Activated CD4-positive, alpha-beta T cell treated with anti-CD3 and anti-CD28 coated beads, Interleukin-2, amount 10 ng/mL, durations not matched to agents 7 days and 5 days (primary cell): ENCODE measurements at regions not wholly inside any gene's neighbourhood (a gene's known extent, or its start where the extent isn't known, plus 50 kb on each side); places are given as distances from the start of the nearest gene placed in this dataset.

ENCODE experiments used
- CTCF ChIA-PET: fragments of 350-600 bp; sonication (Branson Sonifier 250); formaldehyde crosslinking; loops from one replicate; lab custom pipeline; 2021; ENCODE audit warnings: antibody characterized with exemption; lab: Charles Lee
- POLR2A ChIA-PET: fragments of 350-600 bp; sonication (Branson Sonifier 250); formaldehyde crosslinking; loops from one replicate; lab custom pipeline; 2021; ENCODE audit warnings: antibody characterized with exemption; lab: Charles Lee
- DNase-seq: peaks from one replicate; pipeline ENCODE4 v3.0.0-alpha.2; 2020
- H3K27ac Mint-ChIP-seq: one replicate; pipeline ENCODE4 v1.8.0; 2021; ENCODE audit warnings: mild to moderate bottlenecking, moderate library complexity, mixed read lengths
- H3K27me3 Mint-ChIP-seq: one replicate; pipeline ENCODE4 v1.8.0; 2021; ENCODE audit warnings: mixed read lengths
- H3K36me3 Mint-ChIP-seq: one replicate; pipeline ENCODE4 v1.8.0; 2021; ENCODE audit warnings: low read depth, mixed read lengths
- H3K4me1 Mint-ChIP-seq: one replicate; pipeline ENCODE4 v1.8.0; 2021; ENCODE audit warnings: mixed read lengths
- H3K4me3 Mint-ChIP-seq: one replicate; pipeline ENCODE4 v1.8.0; 2021; ENCODE audit warnings: mild to moderate bottlenecking, moderate library complexity, mixed read lengths
- H3K9me3 Mint-ChIP-seq: one replicate; pipeline ENCODE4 v1.8.0; 2021; ENCODE audit warnings: mixed read lengths

DNA sequence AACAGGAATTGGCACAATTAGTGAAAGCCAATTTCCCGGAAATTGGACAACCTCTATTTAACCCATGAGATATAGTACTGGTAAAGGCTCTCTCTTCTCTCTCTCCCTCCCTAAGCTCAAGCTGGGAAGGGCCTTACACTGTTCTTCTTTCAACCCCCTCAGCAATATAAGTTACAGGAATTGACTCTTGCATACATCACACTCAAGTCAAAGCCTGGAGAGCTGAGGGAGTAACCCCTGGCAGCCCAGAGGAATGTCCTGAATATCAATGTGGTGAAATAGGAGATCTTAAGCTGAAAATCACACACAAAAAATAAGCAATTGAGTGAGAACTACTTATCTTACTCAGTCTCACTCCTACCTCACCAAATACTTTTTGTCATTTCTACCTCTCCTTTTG lies 186.9 kb upstream of the SPOCK3 start:
- Mint-ChIP-seq H3K4me1 (no peaks in the 10 kb centered on the region), H3K27me3 (no peaks in the 10 kb centered on the region), H3K27ac (no peak overlapping the region), H3K9me3 (peaks cover 2% of the 10 kb centered on the region), H3K36me3 (no peaks in the 10 kb centered on the region), H3K4me3 (no peak overlapping the region)
- no peak for DNase-seq
- ChIA-PET CTCF (no interaction called here), POLR2A (no interaction called here)

DNA sequence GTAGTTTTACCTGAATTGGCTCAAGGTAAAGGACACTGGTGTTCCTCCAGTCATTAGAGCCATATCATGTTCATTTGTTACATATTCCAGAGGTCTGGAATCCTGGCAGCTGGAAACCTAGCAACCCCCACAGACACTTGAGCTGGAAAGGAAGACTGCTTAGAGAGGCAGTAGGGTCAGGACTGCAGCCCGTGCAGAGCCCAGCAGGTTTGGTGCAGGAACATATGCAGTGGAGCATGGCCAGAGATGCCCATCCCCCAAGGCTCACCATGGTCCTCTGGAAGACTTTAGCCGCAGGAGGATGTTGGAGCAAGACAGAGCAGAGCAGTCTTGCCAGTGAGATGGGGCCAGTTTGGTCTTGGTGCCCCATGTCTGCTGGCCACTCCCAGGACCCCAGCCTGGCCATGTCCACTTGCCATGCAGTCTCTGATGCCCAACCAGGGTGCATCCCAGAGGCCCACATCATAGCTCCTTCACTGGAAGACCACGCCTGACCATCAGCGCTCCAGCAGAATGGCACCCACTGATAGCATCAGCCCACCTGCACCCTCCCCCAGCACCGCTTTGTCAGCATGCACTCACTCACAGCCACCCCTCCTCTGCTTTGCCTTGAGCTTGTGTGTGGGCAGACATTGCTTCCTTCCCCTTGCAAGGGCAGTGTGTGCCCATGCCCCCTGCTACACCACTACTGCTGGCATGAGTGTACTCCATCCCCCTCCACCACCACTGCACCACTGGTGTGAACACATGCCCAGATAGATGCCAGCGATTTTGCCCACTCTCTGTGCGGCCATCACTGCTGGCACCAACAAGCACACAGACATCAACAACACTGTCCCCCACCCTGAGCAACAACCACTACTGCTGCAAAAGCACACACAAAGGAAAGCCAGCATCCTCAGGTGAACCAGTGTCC lies 190.3 kb upstream of the SPOCK3 start:
- DNase-seq = no peak
- Mint-ChIP-seq H3K27me3 (no peaks in the 10 kb centered on the region), H3K36me3 (no peaks in the 10 kb centered on the region), H3K4me3 (no peak overlapping the region), H3K9me3 (peaks cover 2% of the 10 kb centered on the region), H3K27ac (no peak overlapping the region), H3K4me1 (no peaks in the 10 kb centered on the region)
- CTCF ChIA-PET = no interaction called here
- POLR2A ChIA-PET = no interaction called here

DNA sequence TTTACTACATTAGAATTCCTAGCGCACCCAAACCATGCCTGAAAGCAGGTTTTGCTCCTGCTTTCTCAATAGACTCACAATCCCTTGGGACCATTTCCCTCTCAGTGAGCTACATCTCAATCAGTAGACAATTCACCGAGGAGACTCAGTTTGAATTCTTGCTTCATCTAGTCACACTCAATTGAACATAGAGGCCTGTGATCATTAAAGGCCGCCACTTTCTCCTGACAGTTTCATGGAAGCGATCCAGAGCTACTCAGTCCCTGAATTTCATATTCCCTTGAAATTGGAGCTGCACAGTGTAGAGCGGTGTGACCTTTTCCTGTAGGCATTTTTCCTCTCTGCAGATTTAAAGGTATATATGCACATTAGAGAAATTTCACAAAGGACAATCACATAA lies 193.9 kb upstream of the SPOCK3 start:
- ChIA-PET POLR2A (no interaction called here), CTCF (no interaction called here)
- H3K9me3 Mint-ChIP-seq = peaks cover 2% of the 10 kb centered on the region
- H3K4me1 Mint-ChIP-seq = no peaks in the 10 kb centered on the region
- H3K4me3 Mint-ChIP-seq = no peak overlapping the region
- no peaks in the 10 kb centered on the region for H3K27me3 Mint-ChIP-seq
- H3K36me3 Mint-ChIP-seq = no peaks in the 10 kb centered on the region
- H3K27ac Mint-ChIP-seq = no peak overlapping the region
- no peak for DNase-seq

DNA sequence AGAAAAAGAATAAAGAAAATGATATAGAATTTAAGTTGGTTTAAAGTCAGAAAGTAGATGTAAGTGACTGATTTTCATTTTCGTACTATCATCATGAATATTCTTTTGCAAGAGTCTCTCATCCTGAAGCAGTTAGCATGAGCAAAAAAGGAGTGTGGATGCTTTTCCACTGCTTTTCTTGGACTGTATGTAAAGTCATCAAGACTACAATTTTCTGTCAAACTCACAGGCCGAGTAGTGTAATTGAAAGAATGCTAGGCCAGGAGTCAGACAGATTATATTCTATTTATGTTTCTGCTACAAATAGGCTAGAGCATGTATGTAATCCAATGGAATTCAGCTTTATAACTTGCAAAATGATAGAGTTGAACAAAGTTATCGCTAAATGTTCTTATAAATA lies 197.1 kb upstream of the SPOCK3 start:
- Mint-ChIP-seq H3K27ac (no peak overlapping the region), H3K4me3 (no peak overlapping the region), H3K9me3 (no peaks in the 10 kb centered on the region), H3K4me1 (no peaks in the 10 kb centered on the region), H3K27me3 (no peaks in the 10 kb centered on the region), H3K36me3 (no peaks in the 10 kb centered on the region)
- no peak for DNase-seq
- POLR2A ChIA-PET = no interaction called here
- CTCF ChIA-PET = no interaction called here

DNA sequence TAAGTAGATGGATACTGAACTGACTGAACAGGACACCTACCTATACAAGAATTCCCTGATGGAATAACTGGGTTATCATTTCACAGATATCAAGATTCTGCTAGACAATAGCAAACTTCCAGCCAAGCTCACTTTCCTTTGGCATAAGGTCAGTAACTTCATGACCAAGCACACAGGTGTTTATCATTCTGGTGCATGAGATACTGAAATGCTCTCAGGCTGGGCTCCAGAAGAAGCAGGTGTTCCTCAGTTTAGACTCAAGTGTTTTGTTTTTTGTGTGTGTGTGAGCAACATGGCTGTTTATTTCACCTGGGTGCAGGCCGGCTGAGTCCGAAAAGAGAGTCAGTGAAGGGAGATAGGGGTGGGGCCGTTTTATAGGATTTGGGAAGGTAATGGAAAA lies 201.5 kb upstream of the SPOCK3 start:
- CTCF ChIA-PET = no interaction called here
- Mint-ChIP-seq H3K27ac (no peak overlapping the region), H3K4me1 (no peaks in the 10 kb centered on the region)

DNA sequence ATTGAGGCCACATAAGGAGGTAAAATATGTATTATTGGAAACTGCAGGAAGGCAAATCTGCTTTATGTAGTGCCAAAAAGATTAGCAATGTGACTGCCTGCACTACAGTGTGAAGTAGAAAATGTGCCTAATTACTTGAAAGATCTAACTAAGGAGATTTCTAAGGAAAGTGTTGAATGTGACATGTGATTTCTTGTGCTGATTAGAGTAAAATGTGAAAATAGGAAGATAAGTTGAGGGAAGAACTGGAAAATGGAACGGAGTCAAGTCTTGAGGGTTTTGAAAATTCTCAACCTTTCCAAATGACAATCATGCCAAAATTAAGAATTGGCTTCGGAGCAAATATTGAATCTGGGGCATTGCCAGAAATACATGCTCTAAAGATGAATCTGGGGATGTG lies 209.5 kb upstream of the SPOCK3 start:
- no peaks in the 10 kb centered on the region for H3K27me3 Mint-ChIP-seq
- H3K4me1 Mint-ChIP-seq = no peaks in the 10 kb centered on the region
- ChIA-PET POLR2A (no interaction called here), CTCF (no interaction called here)
- H3K9me3 Mint-ChIP-seq = no peaks in the 10 kb centered on the region
- no peak overlapping the region for H3K27ac Mint-ChIP-seq
- no peak for DNase-seq
- no peak overlapping the region for H3K4me3 Mint-ChIP-seq
- no peaks in the 10 kb centered on the region for H3K36me3 Mint-ChIP-seq

More for the DNA sequence above, 201.5 kb upstream of the SPOCK3 start:
- Mint-ChIP-seq H3K9me3 (no peaks in the 10 kb centered on the region), H3K36me3 (no peaks in the 10 kb centered on the region), H3K27me3 (no peaks in the 10 kb centered on the region), H3K4me3 (no peak overlapping the region)
- POLR2A ChIA-PET = no interaction called here
- DNase-seq = no peak

DNA sequence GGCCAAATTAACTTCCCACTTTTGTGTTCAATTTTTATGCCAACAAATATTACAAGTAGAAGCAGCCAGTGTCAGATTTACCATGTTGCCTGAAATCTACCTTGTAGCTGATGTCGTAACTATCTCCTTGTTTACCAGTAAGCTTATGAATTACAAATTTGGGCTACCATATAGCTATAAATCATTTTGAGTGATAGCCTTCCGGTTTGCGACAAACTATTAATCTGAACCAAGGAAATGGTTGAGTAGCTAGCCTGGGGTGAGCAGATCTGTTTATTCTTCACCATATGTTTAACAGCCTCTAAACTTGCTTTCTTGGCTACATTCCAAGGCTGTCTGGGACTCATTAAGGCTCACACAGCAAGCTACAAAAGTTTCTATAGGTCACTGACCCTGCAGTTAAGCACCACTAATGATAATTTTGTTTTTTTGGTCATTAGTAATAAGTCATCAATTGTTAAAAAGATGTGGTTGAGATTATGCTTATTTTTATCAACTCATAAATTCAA lies 218.7 kb upstream of the SPOCK3 start:
- CTCF ChIA-PET = no interaction called here
- Mint-ChIP-seq H3K9me3 (no peaks in the 10 kb centered on the region), H3K4me3 (no peak overlapping the region), H3K27me3 (no peaks in the 10 kb centered on the region), H3K36me3 (no peaks in the 10 kb centered on the region), H3K27ac (no peak overlapping the region), H3K4me1 (no peaks in the 10 kb centered on the region)
- no peak for DNase-seq
- POLR2A ChIA-PET = no interaction called here

DNA sequence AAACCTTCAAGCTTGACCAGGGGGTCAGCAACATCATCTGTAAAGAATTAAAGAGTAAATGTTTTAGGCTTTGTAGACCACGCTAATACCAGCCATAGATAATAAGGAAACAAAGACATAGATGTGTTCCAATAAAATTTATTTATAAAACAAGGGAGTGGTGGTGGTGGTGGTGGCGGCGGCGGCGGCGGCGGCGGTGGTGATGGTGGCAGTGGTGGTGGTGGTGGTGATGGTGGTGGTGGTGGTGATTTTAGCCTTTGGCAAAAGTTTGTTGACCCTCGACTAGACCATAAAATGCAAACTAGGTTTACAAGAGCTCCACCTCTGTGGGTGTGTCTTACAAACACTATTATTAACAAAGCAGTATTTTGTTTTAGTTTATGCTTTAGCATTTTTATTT lies 222.3 kb upstream of the SPOCK3 start:
- H3K4me1 Mint-ChIP-seq = no peaks in the 10 kb centered on the region
- CTCF ChIA-PET = no interaction called here
- POLR2A ChIA-PET = no interaction called here

DNA sequence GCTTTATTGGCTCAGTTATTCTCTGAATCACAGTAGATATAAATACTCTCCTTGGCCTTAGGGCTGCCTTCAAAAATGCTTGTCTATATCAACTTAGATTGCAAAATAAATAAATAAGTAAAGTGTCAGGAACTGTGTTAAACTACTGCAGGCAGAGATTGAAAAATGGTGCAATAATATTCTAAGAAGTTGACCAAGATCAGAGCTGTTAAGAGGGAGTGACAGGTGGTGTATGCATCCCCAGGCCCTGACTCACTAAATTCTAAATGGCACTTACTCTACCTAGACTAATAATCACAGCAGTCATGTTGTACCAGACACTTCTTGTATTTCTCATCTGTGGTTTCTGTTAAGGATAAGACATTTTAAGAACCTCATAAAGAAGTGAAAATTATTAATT lies 235.1 kb upstream of the SPOCK3 start:
- Mint-ChIP-seq H3K4me1 (no peaks in the 10 kb centered on the region), H3K4me3 (no peak overlapping the region), H3K36me3 (no peaks in the 10 kb centered on the region), H3K27ac (no peak overlapping the region), H3K9me3 (no peaks in the 10 kb centered on the region), H3K27me3 (no peaks in the 10 kb centered on the region)
- DNase-seq = no peak
- ChIA-PET POLR2A (no interaction called here), CTCF (no interaction called here)

More for the DNA sequence above, 222.3 kb upstream of the SPOCK3 start:
- H3K9me3 Mint-ChIP-seq = no peaks in the 10 kb centered on the region
- no peak overlapping the region for H3K4me3 Mint-ChIP-seq
- H3K27me3 Mint-ChIP-seq = no peaks in the 10 kb centered on the region
- H3K36me3 Mint-ChIP-seq = no peaks in the 10 kb centered on the region
- no peak for DNase-seq
- H3K27ac Mint-ChIP-seq = no peak overlapping the region

DNA sequence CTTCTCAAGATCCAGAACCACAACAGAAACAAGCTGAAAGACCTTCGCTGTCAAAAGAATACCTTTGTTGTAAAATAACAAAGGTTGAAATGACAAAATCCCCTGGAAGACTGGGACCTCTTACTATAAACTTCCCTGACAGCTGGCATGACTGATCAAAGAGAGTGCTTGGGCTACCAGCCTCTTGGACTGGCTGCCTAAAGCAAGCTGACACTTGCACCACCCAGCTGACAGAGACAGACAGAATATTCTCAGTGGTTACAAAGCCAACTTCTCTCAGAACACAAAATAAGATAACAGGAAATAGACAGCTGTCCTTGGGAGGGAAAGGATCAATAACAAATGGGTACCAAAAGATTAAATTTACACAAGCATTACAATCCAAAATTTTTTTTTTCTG lies 241.7 kb upstream of the SPOCK3 start:
- Mint-ChIP-seq H3K9me3 (no peaks in the 10 kb centered on the region), H3K4me3 (no peak overlapping the region), H3K36me3 (no peaks in the 10 kb centered on the region), H3K27ac (no peak overlapping the region), H3K4me1 (no peaks in the 10 kb centered on the region), H3K27me3 (no peaks in the 10 kb centered on the region)
- ChIA-PET POLR2A (no interaction called here), CTCF (no interaction called here)
- DNase-seq = no peak

DNA sequence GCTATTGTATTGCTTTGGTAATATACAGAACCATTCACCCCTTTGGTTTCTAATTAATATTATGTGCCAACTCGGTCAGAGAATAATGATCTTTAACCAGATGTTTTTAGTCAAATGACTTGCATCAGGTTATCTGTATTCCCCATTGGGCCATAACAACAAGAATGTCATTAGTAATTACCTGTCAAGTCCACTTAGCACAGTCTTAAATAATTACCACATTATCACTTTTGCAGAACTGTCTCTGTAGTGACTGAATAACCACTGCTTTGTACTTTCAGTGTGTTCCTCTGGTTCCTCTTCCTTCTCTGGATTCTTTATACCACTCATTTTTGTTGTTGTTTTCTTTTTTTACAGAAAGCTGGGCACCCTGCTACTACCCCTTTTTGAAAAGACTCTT lies 257.7 kb upstream of the SPOCK3 start:
- H3K27me3 Mint-ChIP-seq = no peaks in the 10 kb centered on the region
- H3K4me1 Mint-ChIP-seq = no peaks in the 10 kb centered on the region
- no peak for DNase-seq
- no peaks in the 10 kb centered on the region for H3K36me3 Mint-ChIP-seq
- CTCF ChIA-PET = no interaction called here
- H3K4me3 Mint-ChIP-seq = no peak overlapping the region
- H3K27ac Mint-ChIP-seq = no peak overlapping the region
- POLR2A ChIA-PET = no interaction called here
- peaks cover 7% of the 10 kb centered on the region for H3K9me3 Mint-ChIP-seq

DNA sequence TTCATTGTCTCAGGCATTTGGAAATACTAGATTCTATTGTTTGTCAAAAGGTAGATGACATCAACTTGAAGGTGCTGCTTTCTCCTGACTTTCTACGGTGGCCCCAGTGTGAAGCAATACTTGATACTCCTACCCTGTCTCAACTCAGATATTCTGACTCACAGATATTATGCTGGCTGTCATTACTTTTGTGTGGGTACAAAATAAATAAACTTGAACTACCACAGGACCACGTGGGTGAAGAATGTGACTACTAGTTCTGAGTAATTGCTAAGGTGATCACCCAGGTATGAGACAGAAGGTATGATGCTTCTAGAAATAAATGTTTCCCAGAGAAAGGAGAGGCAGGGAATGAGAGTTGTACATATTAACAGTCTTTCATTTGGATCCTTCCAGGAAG lies 275.3 kb upstream of the SPOCK3 start:
- Mint-ChIP-seq H3K4me1 (no peaks in the 10 kb centered on the region), H3K9me3 (peaks cover 11% of the 10 kb centered on the region), H3K27me3 (no peaks in the 10 kb centered on the region), H3K36me3 (no peaks in the 10 kb centered on the region), H3K4me3 (no peak overlapping the region), H3K27ac (no peak overlapping the region)
- ChIA-PET POLR2A (no interaction called here), CTCF (no interaction called here)
- no peak for DNase-seq

DNA sequence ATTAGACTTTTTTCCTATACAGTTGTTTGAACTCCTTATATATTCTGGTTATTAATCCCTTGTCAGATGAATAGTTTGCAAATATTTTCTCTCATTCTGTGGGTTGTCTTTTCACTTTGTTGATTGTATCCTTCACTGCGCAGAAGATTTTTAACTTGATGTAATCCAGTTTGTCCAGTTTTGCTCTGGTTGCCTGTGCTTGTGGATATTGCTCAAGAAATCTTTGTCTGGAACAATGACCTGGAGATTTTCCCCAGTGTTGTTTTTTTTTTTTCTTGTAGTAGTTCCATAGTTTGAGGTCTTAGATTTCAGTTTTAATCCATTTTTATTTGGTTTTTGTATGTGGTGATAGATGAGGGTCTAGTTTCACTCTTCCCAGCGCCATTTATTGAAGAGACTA lies 289.8 kb upstream of the SPOCK3 start:
- H3K9me3 Mint-ChIP-seq = no peaks in the 10 kb centered on the region
- no peak overlapping the region for H3K4me3 Mint-ChIP-seq
- no peaks in the 10 kb centered on the region for H3K27me3 Mint-ChIP-seq
- no peaks in the 10 kb centered on the region for H3K4me1 Mint-ChIP-seq
- CTCF ChIA-PET = no interaction called here
- no peaks in the 10 kb centered on the region for H3K36me3 Mint-ChIP-seq
- POLR2A ChIA-PET = no interaction called here
- H3K27ac Mint-ChIP-seq = no peak overlapping the region
- no peak for DNase-seq

DNA sequence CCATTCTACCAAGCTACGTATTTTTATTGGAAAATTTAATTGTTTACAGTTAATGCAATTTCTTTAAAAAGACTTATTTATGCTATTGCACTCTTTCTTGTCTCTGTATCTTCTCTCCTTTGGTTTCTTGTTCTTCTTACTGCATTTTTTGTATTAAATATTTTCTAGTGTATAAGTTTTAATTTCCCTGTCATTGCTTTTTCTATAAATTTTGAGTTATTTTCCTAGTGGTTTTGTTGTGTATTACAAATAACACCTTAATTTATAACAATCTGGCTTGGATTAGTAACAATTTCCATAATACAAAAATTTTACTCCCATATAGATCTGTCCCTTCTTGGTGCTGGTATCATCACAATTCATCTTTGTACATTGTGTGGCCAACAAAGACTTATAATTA lies 303.5 kb upstream of the SPOCK3 start:
- Mint-ChIP-seq H3K4me1 (no peaks in the 10 kb centered on the region), H3K27me3 (no peaks in the 10 kb centered on the region), H3K36me3 (no peaks in the 10 kb centered on the region), H3K9me3 (peaks cover 4% of the 10 kb centered on the region), H3K27ac (no peak overlapping the region), H3K4me3 (no peak overlapping the region)
- ChIA-PET CTCF (no interaction called here), POLR2A (no interaction called here)
- no peak for DNase-seq
